GM12878 (cell line): ENCODE measurements at regions not wholly inside any gene's neighbourhood (a gene's known extent, or its start where the extent isn't known, plus 50 kb on each side); places are given as distances from the start of the nearest gene placed in this dataset.

Experiments
- ATAC-seq: fragments of 200-7000 bp; cut with Tn5 transposase; 3 replicates; pipeline ENCODE4 v1.9.1; 2020; ENCODE audit warnings: mild to moderate bottlenecking, moderate library complexity
- BruUV-seq: library from RNA; stranded (reverse); fragments of 400-500 nt; replicated peaks from 2 replicates; lab custom pipeline; 2021; lab: Mats Ljungman, UMichigan
- CTCF ChIA-PET: fragments of 300-600 bp; sonication (Branson Sonifier 250); formaldehyde crosslinking; extraction: SDS; loops from one replicate; lab custom pipeline; 2021; ENCODE audit warnings: inconsistent platforms; lab: Yijun Ruan, JAX
- POLR2A ChIA-PET: fragments of 350-600 bp; formaldehyde crosslinking; extraction: SDS; loops from one replicate; lab custom pipeline; 2021; ENCODE audit warnings: inconsistent platforms; lab: Charles Lee
- RAD21 ChIA-PET: fragments of 300-600 bp; sonication (Branson Sonifier 250); formaldehyde crosslinking; loops from one replicate; lab custom pipeline; 2023; ENCODE audit warnings: antibody characterized with exemption; ENCODE audit not compliant: unreplicated experiment; lab: Charles Lee
- SMC1A ChIA-PET: fragments of 300-600 bp; sonication (Branson Sonifier 250); formaldehyde crosslinking; loops from one replicate; lab custom pipeline; 2023; ENCODE audit not compliant: unreplicated experiment, uncharacterized antibody; lab: Charles Lee
- DNase-seq: peaks from one replicate; pipeline ENCODE4 v3.0.0-alpha.2; 2011; ENCODE audit warnings: low read depth, low spot score
- FAIRE-seq: peaks from 3 replicates; lab custom pipeline; 2011; peaks lifted over from hg19 to GRCh38; lab: Jason Lieb, UNC
- H2AFZ ChIP-seq: 2 replicates; pipeline ENCODE4 v1.6.0; 2011; ENCODE audit warnings: low read depth, low read length, control low read depth; ENCODE audit not compliant: control insufficient read depth
- H3K27ac ChIP-seq: 2 replicates; pipeline ENCODE4 v1.5.1; 2011; ENCODE audit warnings: control low read depth; ENCODE audit not compliant: control insufficient read depth, insufficient read depth
- H3K27me3 ChIP-seq, 2 experiments: replicated peaks in 1 of 2; 2 replicates each; pipeline versions ENCODE4 v1.6.0 to v1.6.1; 2011; ENCODE audit warnings: low read length in 1 of 2; ENCODE audit not compliant: control insufficient read depth in 2 of 2, insufficient read depth in 2 of 2
- H3K36me3 ChIP-seq, 2 experiments: 2 replicates each; pipeline ENCODE4 v1.5.1; 2011; ENCODE audit warnings: low read length in 1 of 2; ENCODE audit not compliant: control insufficient read depth in 2 of 2, insufficient read depth in 2 of 2
- H3K4me1 ChIP-seq: 2 replicates; pipeline ENCODE4 v1.6.1; 2011; ENCODE audit warnings: mild to moderate bottlenecking, low read length, moderate library complexity, mixed read lengths; ENCODE audit not compliant: control insufficient read depth, insufficient read depth
- H3K4me2 ChIP-seq: 2 replicates; pipeline ENCODE4 v1.6.0; 2011; ENCODE audit warnings: control low read depth; ENCODE audit not compliant: control insufficient read depth, insufficient read depth
- H3K4me3 ChIP-seq: fragments of 200-600 bp; sonication (generic); 2 replicates; pipeline ENCODE4 v1.5.1; 2016
- H3K79me2 ChIP-seq: 2 replicates; pipeline ENCODE4 v1.6.0; 2011; ENCODE audit warnings: low read length; ENCODE audit not compliant: control insufficient read depth, insufficient read depth
- H3K9ac ChIP-seq: 2 replicates; pipeline ENCODE4 v1.8.0; 2011; ENCODE audit warnings: low read length, control low read depth, mixed read lengths; ENCODE audit not compliant: control insufficient read depth, insufficient read depth
- H3K9me3 ChIP-seq: replicated peaks from 3 replicates; pipeline ENCODE4 v1.5.1; 2011; ENCODE audit warnings: mild to moderate bottlenecking, low read length; ENCODE audit not compliant: control insufficient read depth, insufficient read depth
- H4K20me1 ChIP-seq: 2 replicates; pipeline ENCODE4 v1.6.0; 2011; ENCODE audit not compliant: control insufficient read depth, insufficient read depth
- CBX3 ChIP-seq: fragments of 200-600 bp; sonication (generic); IDR thresholded peaks from 2 replicates; pipeline ENCODE4 v1.6.1; 2016; ENCODE audit warnings: low read depth, borderline replicate concordance
- FOXM1 ChIP-seq: IDR thresholded peaks from 2 replicates; pipeline ENCODE4 v1.6.1; 2012; ENCODE audit warnings: low read depth, mild to moderate bottlenecking, inconsistent platforms, low read length, moderate library complexity
- MXI1 ChIP-seq: fragments of 150-350 bp; IDR thresholded peaks from 2 replicates; pipeline ENCODE4 v1.6.1; 2011; ENCODE audit warnings: low read depth, mild to moderate bottlenecking, inconsistent platforms, low read length, improper control_type of control experiment
- RAD51 ChIP-seq: fragments of 450-650 bp; IDR thresholded peaks from 2 replicates; pipeline ENCODE4 v1.6.1; 2016; ENCODE audit warnings: moderate library complexity, mild to moderate bottlenecking, inconsistent platforms
- TCF3 ChIP-seq: IDR thresholded peaks from 2 replicates; pipeline ENCODE4 v1.6.1; 2012; ENCODE audit warnings: low read depth, mild to moderate bottlenecking, low read length, borderline replicate concordance; ENCODE audit not compliant: insufficient read depth
- ZBTB40 ChIP-seq: fragments of 450-650 bp; IDR thresholded peaks from 2 replicates; pipeline ENCODE4 v1.6.1; 2016; ENCODE audit warnings: mild to moderate bottlenecking, moderate library complexity, borderline replicate concordance
- ZNF24 ChIP-seq: fragments of 450-650 bp; IDR thresholded peaks from 2 replicates; pipeline ENCODE4 v1.6.1; 2017; ENCODE audit warnings: antibody characterized with exemption, mild to moderate bottlenecking
- in situ Hi-C: fragments of 300-500 bp; cut with MboI; formaldehyde crosslinking; loops from 9 replicates; pipeline ENCODE4 v1.14.3; 2018; ENCODE audit warnings: mixed read lengths
- intact Hi-C: fragments of 100-400 bp; cut with micrococcal nuclease; formaldehyde crosslinking; loops from one replicate; pipeline ENCODE4 v1.14.2; 2022; ENCODE audit not compliant: unreplicated experiment

DNA sequence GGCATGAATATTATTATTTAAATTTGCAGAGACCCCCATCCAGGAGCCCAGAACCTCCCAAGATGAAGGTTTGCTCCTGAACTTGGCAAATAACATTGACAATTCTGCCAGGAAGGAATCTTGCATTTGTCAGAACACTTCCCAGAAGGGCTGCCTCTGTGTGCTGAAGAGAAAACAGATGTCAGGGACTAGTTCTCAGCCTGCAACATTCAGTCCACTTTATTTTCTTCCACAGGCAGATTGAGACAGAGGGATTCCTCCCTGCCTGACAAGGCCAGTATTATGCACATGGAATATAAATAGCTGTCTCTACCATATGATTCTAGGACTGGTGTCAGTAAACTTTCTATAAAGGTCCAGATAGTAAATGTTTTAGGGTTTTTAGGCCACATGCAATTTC is 171.5 kb upstream of the SIX2 start:
- Histone ChIP-seq H3K9ac (no peak overlapping the region), H3K4me3 (no peak overlapping the region), H2AFZ (no peak overlapping the region), H3K36me3 (no peaks in the 10 kb centered on the region), H3K79me2 (no peaks in the 10 kb centered on the region), H3K4me2 (no peak overlapping the region), H3K27me3 (no peaks in the 10 kb centered on the region; a peak in 1 of 4 replicates), H3K4me1 (no peaks in the 10 kb centered on the region), H3K27ac (no peak overlapping the region), H3K9me3 (no peaks in the 10 kb centered on the region), H4K20me1 (no peaks in the 10 kb centered on the region)
- ATAC-seq (no peak), DNase-seq (no peak), FAIRE-seq (no peak)
- BruUV-seq: no TSS peak
- POLR2A ChIA-PET: no interaction called here
- no peak for TF ChIP-seq ZNF24
- TF ChIP-seq CBX3: no peak
- TF ChIP-seq FOXM1: no peak
- no peak for TF ChIP-seq MXI1
- no peak for TF ChIP-seq RAD51
- TF ChIP-seq ZBTB40: no peak
- no peak for TF ChIP-seq TCF3
- intact Hi-C loops (no loop called here), in situ Hi-C loops (no loop called here)
- SMC1A ChIA-PET: interaction anchor here (0.8 to 1.5 kb wide), 2 partner anchors 21 to 149 kb away, joined by 3 read pairs; no protein-coding TSS in a partner anchor
- RAD21 ChIA-PET: no interaction called here
- CTCF ChIA-PET: no interaction called here
